HEK293 (cell line): ENCODE measurements at regions not wholly inside any gene's neighbourhood (a gene's known extent, or its start where the extent isn't known, plus 50 kb on each side); places are given as distances from the start of the nearest gene placed in this dataset.

ENCODE experiments used
- CTCF ChIA-PET: fragments of 350-600 bp; formaldehyde crosslinking; extraction: SDS; loops from one replicate; lab custom pipeline; 2021; ENCODE audit warnings: antibody characterized with exemption; lab: Yijun Ruan, JAX
- POLR2A ChIA-PET: fragments of 300-600 bp; formaldehyde crosslinking; extraction: SDS; loops from one replicate; lab custom pipeline; 2020; ENCODE audit warnings: antibody characterized with exemption, inconsistent platforms; lab: Yijun Ruan, JAX
- H3K27ac ChIP-seq: fragments of 200-500 bp; sonication (Bioruptor generic); 2 replicates; pipeline ENCODE4 v1.5.1; 2014; ENCODE audit warnings: low read depth, low read length, control low read depth, inconsistent platforms; ENCODE audit errors: extremely low read depth
- H3K36me3 ChIP-seq, 2 experiments: fragments of 200-500 bp in 1 of 2; sonication (Bioruptor generic) in 1 of 2; 1 replicate in 1 of 2; 2 replicates in 1 of 2; pipeline ENCODE4 v1.5.1; 2014 to 2017; ENCODE audit warnings: inconsistent platforms in 2 of 2, low read length in 2 of 2; ENCODE audit not compliant: control insufficient read depth in 2 of 2, insufficient read depth in 1 of 2
- H3K4me1 ChIP-seq: fragments of 200-500 bp; sonication (Bioruptor generic); 2 replicates; pipeline ENCODE4 v1.5.1; 2014; ENCODE audit warnings: mild to moderate bottlenecking, low read length, inconsistent platforms; ENCODE audit not compliant: control insufficient read depth, insufficient read depth
- H3K4me3 ChIP-seq: 2 replicates; pipeline ENCODE4 v1.5.1; 2011; ENCODE audit warnings: low read depth, mild to moderate bottlenecking, control low read depth, low read length, moderate library complexity
- H3K9me3 ChIP-seq: fragments of 200-500 bp; sonication (Bioruptor generic); 2 replicates; pipeline ENCODE4 v1.5.1; 2014; ENCODE audit warnings: low read depth, low read length, inconsistent platforms; ENCODE audit not compliant: control insufficient read depth, insufficient read depth
- OVOL3 ChIP-seq: fragments of 450-650 bp; formaldehyde crosslinking; IDR thresholded peaks from 2 replicates; pipeline ENCODE4 v1.5.1; 2016; ENCODE audit warnings: missing biosample characterization, missing genetic modification characterization
- REPIN1 ChIP-seq: fragments of 450-650 bp; formaldehyde crosslinking; IDR thresholded peaks from 2 replicates; pipeline ENCODE4 v1.5.1; 2017; ENCODE audit warnings: missing biosample characterization, missing genetic modification characterization, low read depth
- YY2 ChIP-seq: fragments of 450-650 bp; formaldehyde crosslinking; IDR thresholded peaks from 2 replicates; pipeline ENCODE4 v1.5.1; 2016; ENCODE audit warnings: missing biosample characterization, missing genetic modification characterization
- ZFP37 ChIP-seq: fragments of 450-650 bp; formaldehyde crosslinking; IDR thresholded peaks from 2 replicates; pipeline ENCODE4 v1.5.1; 2016; ENCODE audit warnings: missing biosample characterization, missing genetic modification characterization
- ZNF133 ChIP-seq: fragments of 450-650 bp; formaldehyde crosslinking; IDR thresholded peaks from 2 replicates; pipeline ENCODE4 v1.5.1; 2016; ENCODE audit warnings: missing biosample characterization, missing genetic modification characterization
- ZNF157 ChIP-seq: fragments of 450-650 bp; formaldehyde crosslinking; IDR thresholded peaks from 2 replicates; pipeline ENCODE4 v1.5.1; 2016; ENCODE audit warnings: missing biosample characterization, missing genetic modification characterization
- ZNF184 ChIP-seq: fragments of 450-650 bp; IDR thresholded peaks from 2 replicates; pipeline ENCODE4 v1.5.1; 2018; ENCODE audit warnings: missing biosample characterization, mild to moderate bottlenecking, missing genetic modification characterization
- ZNF223 ChIP-seq: fragments of 450-650 bp; formaldehyde crosslinking; IDR thresholded peaks from 2 replicates; pipeline ENCODE4 v1.5.1; 2016; ENCODE audit warnings: missing biosample characterization, missing genetic modification characterization
- ZNF335 ChIP-seq: fragments of 450-650 bp; formaldehyde crosslinking; conservative IDR thresholded peaks from 2 replicates; pipeline ENCODE4 v1.5.1; 2016; ENCODE audit warnings: missing biosample characterization, missing genetic modification characterization
- ZNF354C ChIP-seq: fragments of 450-650 bp; formaldehyde crosslinking; IDR thresholded peaks from 2 replicates; pipeline ENCODE4 v1.5.1; 2016; ENCODE audit warnings: missing biosample characterization, missing genetic modification characterization, low read depth, borderline replicate concordance
- ZNF37A ChIP-seq: fragments of 450-650 bp; IDR thresholded peaks from 2 replicates; pipeline ENCODE4 v1.5.1; 2018; ENCODE audit warnings: missing biosample characterization, missing genetic modification characterization
- ZNF48 ChIP-seq: fragments of 450-650 bp; formaldehyde crosslinking; IDR thresholded peaks from 2 replicates; pipeline ENCODE4 v1.5.1; 2016; ENCODE audit warnings: missing biosample characterization, missing genetic modification characterization
- ZNF792 ChIP-seq: fragments of 450-650 bp; formaldehyde crosslinking; IDR thresholded peaks from 2 replicates; pipeline ENCODE4 v1.5.1; 2016; ENCODE audit warnings: missing biosample characterization, missing genetic modification characterization
- TF ChIP-seq, protein P1 (sequence below): IDR thresholded peaks from 2 replicates; pipeline ENCODE4 v1.6.1; 2011; ENCODE audit warnings: mild to moderate bottlenecking, low read depth, low read length, borderline replicate concordance
- TF ChIP-seq, protein P2 (sequence below): fragments of 450-650 bp; formaldehyde crosslinking; IDR thresholded peaks from 2 replicates; pipeline ENCODE4 v1.5.1; 2016; ENCODE audit warnings: missing biosample characterization, missing genetic modification characterization
- TF ChIP-seq, protein P3 (sequence below): fragments of 450-650 bp; formaldehyde crosslinking; IDR thresholded peaks from 2 replicates; pipeline ENCODE4 v1.5.1; 2017; ENCODE audit warnings: missing biosample characterization, missing genetic modification characterization

DNA sequence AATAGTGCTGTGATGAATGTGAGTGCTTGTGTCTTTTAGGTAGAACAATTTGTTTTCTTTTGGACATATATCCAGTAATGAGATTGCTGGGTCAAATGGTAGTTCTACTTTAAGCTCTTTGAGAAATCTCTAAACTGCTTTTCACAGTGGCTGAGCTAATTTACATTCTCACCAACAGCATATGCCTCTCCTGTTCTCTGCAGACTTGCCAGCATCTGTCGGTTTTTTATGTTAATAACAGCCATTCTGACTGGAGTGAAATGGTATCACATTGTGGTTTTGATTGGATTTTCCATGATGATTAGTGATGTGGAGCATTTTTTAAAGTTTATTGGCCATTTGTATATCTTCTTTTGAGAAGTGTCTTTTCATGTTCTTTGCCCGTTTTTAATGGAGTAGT, 647.3 kb upstream of the ADAMTS5 start:
- Histone ChIP-seq H3K4me1 (no peaks in the 10 kb centered on the region), H3K36me3 (no peaks in the 10 kb centered on the region), H3K4me3 (no peak overlapping the region), H3K27ac (no peak overlapping the region), H3K9me3 (no peaks in the 10 kb centered on the region; the same call in 1 of the 2 replicates)
- ChIA-PET CTCF (interaction anchor here (0.7 kb wide), 1 partner anchor 821 kb away, joined by 3 read pairs; no protein-coding TSS in a partner anchor), POLR2A (no interaction called here)
- TF ChIP-seq ZFP37 (tag by site-specific recombination): no peak
- TF ChIP-seq ZNF133 (tag by site-specific recombination): no peak
- TF ChIP-seq ZNF335 (tag by site-specific recombination): no peak
- TF ChIP-seq ZNF48 (tag by site-specific recombination): no peak
- no peak for TF ChIP-seq ZNF37A
- TF ChIP-seq, protein P1, sequence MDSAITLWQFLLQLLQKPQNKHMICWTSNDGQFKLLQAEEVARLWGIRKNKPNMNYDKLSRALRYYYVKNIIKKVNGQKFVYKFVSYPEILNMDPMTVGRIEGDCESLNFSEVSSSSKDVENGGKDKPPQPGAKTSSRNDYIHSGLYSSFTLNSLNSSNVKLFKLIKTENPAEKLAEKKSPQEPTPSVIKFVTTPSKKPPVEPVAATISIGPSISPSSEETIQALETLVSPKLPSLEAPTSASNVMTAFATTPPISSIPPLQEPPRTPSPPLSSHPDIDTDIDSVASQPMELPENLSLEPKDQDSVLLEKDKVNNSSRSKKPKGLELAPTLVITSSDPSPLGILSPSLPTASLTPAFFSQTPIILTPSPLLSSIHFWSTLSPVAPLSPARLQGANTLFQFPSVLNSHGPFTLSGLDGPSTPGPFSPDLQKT: no peak

DNA sequence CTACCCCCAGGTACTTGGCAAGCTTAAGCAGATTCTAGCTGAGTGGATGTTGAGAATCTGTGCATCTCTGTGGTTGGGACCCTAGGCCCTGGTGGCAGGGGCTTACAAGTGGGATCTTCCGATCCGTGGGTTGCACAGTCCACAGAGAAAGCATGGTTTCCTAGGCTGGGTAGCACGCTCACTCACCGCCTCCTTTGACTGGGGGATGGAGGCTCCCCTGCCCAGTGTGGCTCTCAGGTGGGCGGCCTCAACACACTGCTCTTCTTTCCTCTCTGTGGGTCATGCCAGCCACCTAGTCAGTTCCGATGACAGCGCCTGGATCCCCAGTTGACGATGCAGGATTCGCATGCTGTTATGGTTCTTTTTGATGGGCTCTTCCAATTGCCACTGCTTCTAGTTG, 639.5 kb upstream of the ADAMTS5 start:
- CTCF ChIA-PET: interaction anchor here (0.7 kb wide), 1 partner anchor 108 kb away, joined by 5 read pairs; no protein-coding TSS in a partner anchor
- no peaks in the 10 kb centered on the region for H3K36me3 ChIP-seq
- H3K4me1 ChIP-seq: no peaks in the 10 kb centered on the region
- no peak overlapping the region for H3K27ac ChIP-seq
- TF ChIP-seq ZNF335 (tag by site-specific recombination) (no peak), ZNF354C (tag by site-specific recombination) (no peak), ZNF223 (tag by site-specific recombination) (no peak), YY2 (no peak)
- TF ChIP-seq, all 188 proteins: peak for 0
- Histone ChIP-seq H3K9me3 (no peaks in the 10 kb centered on the region), H3K4me3 (no peak overlapping the region)
- POLR2A ChIA-PET: no interaction called here

DNA sequence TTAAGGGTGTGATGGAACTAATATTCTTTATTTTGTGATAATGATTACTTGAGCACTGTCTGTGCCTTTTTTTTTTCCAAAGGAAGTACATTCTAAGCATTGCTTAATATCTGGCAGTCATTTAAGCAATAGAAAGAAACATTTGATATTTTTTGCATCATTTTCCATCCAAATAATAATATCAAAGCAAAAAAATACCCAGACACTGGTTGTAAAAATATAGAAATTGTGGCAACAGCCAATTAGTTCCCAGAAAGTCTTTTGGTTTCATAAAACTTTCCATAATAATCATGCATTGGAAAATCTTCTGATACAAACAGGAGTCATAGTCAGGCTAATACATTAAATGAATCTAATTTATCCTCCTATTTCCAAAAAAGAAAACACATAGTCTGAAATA, 629.3 kb upstream of the ADAMTS5 start:
- POLR2A ChIA-PET: no interaction called here
- Histone ChIP-seq H3K4me1 (no peaks in the 10 kb centered on the region), H3K4me3 (no peak overlapping the region), H3K9me3 (no peaks in the 10 kb centered on the region), H3K27ac (no peak overlapping the region), H3K36me3 (no peaks in the 10 kb centered on the region)
- CTCF ChIA-PET: no interaction called here
- TF ChIP-seq, protein P2, sequence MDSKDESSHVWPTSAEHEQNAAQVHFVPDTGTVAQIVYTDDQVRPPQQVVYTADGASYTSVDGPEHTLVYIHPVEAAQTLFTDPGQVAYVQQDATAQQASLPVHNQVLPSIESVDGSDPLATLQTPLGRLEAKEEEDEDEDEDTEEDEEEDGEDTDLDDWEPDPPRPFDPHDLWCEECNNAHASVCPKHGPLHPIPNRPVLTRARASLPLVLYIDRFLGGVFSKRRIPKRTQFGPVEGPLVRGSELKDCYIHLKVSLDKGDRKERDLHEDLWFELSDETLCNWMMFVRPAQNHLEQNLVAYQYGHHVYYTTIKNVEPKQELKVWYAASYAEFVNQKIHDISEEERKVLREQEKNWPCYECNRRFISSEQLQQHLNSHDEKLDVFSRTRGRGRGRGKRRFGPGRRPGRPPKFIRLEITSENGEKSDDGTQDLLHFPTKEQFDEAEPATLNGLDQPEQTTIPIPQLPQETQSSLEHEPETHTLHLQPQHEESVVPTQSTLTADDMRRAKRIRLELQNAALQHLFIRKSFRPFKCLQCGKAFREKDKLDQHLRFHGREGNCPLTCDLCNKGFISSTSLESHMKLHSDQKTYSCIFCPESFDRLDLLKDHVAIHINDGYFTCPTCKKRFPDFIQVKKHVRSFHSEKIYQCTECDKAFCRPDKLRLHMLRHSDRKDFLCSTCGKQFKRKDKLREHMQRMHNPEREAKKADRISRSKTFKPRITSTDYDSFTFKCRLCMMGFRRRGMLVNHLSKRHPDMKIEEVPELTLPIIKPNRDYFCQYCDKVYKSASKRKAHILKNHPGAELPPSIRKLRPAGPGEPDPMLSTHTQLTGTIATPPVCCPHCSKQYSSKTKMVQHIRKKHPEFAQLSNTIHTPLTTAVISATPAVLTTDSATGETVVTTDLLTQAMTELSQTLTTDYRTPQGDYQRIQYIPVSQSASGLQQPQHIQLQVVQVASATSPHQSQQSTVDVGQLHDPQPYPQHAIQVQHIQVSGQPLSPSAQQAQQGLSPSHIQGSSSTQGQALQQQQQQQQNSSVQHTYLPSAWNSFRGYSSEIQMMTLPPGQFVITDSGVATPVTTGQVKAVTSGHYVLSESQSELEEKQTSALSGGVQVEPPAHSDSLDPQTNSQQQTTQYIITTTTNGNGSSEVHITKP: no peak
- TF ChIP-seq OVOL3 (tag by site-specific recombination): no peak
- TF ChIP-seq REPIN1 (tag by site-specific recombination): no peak
- no peak for TF ChIP-seq ZNF157 (tag by site-specific recombination)
- no peak for TF ChIP-seq ZNF792 (tag by site-specific recombination)
- TF ChIP-seq, protein P3, sequence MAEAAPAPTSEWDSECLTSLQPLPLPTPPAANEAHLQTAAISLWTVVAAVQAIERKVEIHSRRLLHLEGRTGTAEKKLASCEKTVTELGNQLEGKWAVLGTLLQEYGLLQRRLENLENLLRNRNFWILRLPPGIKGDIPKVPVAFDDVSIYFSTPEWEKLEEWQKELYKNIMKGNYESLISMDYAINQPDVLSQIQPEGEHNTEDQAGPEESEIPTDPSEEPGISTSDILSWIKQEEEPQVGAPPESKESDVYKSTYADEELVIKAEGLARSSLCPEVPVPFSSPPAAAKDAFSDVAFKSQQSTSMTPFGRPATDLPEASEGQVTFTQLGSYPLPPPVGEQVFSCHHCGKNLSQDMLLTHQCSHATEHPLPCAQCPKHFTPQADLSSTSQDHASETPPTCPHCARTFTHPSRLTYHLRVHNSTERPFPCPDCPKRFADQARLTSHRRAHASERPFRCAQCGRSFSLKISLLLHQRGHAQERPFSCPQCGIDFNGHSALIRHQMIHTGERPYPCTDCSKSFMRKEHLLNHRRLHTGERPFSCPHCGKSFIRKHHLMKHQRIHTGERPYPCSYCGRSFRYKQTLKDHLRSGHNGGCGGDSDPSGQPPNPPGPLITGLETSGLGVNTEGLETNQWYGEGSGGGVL: no peak
- TF ChIP-seq ZNF184 (tag by site-specific recombination): no peak
